ENCODE measurements at regions not wholly inside any gene's neighbourhood (a gene's known extent, or its start where the extent isn't known, plus 50 kb on each side); places are given as distances from the start of the nearest gene placed in this dataset.
"Not testable (repeated sequence)": the region's sequence is repeated elsewhere in the genome, so short reads cannot be mapped to it uniquely, and the experiment has no call there.

DNA sequence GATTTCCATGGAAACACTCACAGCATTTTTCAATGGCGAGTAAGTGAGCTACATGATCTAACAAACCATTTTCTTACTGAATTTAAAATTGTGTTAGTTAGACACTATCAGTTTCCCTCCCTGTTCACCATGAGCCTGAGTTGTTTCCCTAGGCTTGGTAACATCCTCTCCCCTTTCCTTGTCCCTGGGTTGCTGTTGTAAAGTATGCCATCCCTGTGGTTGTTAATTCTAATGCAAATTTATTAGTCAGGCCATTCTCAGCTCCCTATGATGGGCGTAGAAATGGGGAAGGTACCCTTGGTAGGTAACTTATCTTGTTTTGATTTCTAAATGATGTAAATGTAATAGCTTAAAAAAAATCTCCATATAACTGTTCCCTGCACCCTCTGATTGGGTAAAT is 143.0 kb downstream of the SPATA31A6 start:
- not testable (repeated sequence) for H3K36me3 ChIP-seq (ENCODE audit: control insufficient read depth in 2 of 2, insufficient read depth in 2 of 2, low read length in 2 of 2); H3K27me3 ChIP-seq (ENCODE audit: control insufficient read depth in 1 of 2, insufficient read depth in 2 of 2, low read length in 2 of 2); H3K9me3 ChIP-seq (ENCODE audit: control insufficient read depth in 2 of 2, low read length in 2 of 2); H3K9ac ChIP-seq (ENCODE audit: low read length in 2 of 2); H3K4me1 ChIP-seq (ENCODE audit: control insufficient read depth, insufficient read depth, low read length); H3K4me3 ChIP-seq (ENCODE audit: low read length in 2 of 2); H3K27ac ChIP-seq (ENCODE audit: low read length)

DNA sequence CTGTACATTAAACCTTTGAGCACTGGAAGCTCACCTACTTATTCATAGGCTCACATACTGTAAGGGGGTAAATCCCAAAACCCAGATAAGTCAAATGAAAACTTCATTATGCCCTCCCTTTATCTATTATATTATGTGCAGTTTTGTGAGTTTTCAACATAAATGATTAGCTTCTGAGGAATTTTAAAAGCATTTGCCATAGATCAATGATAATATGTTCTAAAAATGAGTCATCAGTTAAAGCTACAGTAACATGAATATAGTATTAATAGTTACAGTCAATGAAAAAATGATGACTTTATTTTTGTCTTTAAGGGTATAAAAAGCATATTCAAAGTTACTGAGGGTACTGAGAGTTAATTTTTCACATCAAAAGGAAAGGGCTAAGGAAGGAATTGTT is 151.9 kb downstream of the SPATA31A6 start:
- not testable (repeated sequence) for H3K4me1 ChIP-seq (ENCODE audit: control insufficient read depth, insufficient read depth, low read length); H3K9ac ChIP-seq (ENCODE audit: low read length in 2 of 2); H3K27ac ChIP-seq (ENCODE audit: low read length); H3K27me3 ChIP-seq (ENCODE audit: control insufficient read depth in 1 of 2, insufficient read depth in 2 of 2, low read length in 2 of 2); H3K36me3 ChIP-seq (ENCODE audit: control insufficient read depth in 2 of 2, insufficient read depth in 2 of 2, low read length in 2 of 2); H3K9me3 ChIP-seq (ENCODE audit: control insufficient read depth in 2 of 2, low read length in 2 of 2); H3K4me3 ChIP-seq (ENCODE audit: low read length in 2 of 2)

DNA sequence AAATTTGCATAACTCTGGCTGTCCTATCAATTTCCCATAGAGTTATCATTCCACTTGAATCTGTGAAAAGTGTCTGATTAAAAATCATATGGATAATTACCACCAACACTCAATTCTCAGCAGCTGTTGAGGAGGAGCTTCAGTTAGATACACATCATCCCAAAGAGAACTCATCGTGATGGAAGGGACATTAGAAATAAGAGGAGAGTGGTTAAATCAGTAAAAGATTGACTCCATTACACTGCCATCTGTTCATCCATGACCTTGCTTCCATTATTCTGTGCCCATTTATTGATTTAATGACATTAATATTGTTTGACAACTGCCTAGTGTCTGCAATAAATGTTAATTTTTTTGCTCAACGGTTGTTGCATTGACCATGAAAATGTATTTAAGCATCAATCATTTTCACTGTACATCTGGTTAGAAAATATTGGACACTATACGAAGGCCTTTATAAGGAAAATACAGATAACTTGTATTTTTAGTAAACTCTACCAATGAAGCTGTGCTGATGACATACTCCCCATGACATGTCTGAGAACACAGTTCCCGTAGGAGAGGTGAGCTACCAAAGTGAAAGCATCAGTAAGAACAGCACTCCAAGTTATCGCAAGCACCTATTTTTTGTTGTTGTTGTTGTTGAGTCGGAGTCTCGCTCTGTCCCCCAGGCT is 152.7 kb downstream of the SPATA31A6 start:
- not testable (repeated sequence) for H3K4me3 ChIP-seq (ENCODE audit: low read length in 2 of 2); H3K36me3 ChIP-seq (ENCODE audit: control insufficient read depth in 2 of 2, insufficient read depth in 2 of 2, low read length in 2 of 2); H3K27ac ChIP-seq (ENCODE audit: low read length); H3K9me3 ChIP-seq (ENCODE audit: control insufficient read depth in 2 of 2, low read length in 2 of 2); H3K9ac ChIP-seq (ENCODE audit: low read length in 2 of 2); H3K27me3 ChIP-seq (ENCODE audit: control insufficient read depth in 1 of 2, insufficient read depth in 2 of 2, low read length in 2 of 2); H3K4me1 ChIP-seq (ENCODE audit: control insufficient read depth, insufficient read depth, low read length)

DNA sequence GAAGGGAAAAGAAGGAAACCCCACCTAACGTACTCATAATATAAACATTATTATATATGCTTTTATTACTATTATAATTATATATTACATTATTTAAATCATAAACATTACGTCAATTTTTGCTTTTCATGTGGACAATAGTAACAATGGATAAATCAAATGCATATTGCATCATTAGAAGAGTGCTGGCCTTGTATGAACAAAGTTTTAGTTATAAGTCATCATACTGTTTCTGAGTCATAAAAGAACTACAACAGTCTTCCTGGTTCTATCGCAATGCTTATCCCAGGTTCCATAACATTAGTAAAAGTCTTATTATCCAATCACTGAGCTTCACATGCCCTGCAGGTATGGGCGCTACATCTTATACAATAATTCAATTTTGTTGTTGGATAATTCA is 154.8 kb downstream of the SPATA31A6 start:
- H3K4me1 ChIP-seq (ENCODE audit: control insufficient read depth, insufficient read depth, low read length); H3K27ac ChIP-seq (ENCODE audit: low read length); H3K9ac ChIP-seq (ENCODE audit: low read length in 2 of 2); H3K27me3 ChIP-seq (ENCODE audit: control insufficient read depth in 1 of 2, insufficient read depth in 2 of 2, low read length in 2 of 2); H3K36me3 ChIP-seq (ENCODE audit: control insufficient read depth in 2 of 2, insufficient read depth in 2 of 2, low read length in 2 of 2); H3K4me3 ChIP-seq (ENCODE audit: low read length in 2 of 2); H3K9me3 ChIP-seq (ENCODE audit: control insufficient read depth in 2 of 2, low read length in 2 of 2): not testable (repeated sequence)

DNA sequence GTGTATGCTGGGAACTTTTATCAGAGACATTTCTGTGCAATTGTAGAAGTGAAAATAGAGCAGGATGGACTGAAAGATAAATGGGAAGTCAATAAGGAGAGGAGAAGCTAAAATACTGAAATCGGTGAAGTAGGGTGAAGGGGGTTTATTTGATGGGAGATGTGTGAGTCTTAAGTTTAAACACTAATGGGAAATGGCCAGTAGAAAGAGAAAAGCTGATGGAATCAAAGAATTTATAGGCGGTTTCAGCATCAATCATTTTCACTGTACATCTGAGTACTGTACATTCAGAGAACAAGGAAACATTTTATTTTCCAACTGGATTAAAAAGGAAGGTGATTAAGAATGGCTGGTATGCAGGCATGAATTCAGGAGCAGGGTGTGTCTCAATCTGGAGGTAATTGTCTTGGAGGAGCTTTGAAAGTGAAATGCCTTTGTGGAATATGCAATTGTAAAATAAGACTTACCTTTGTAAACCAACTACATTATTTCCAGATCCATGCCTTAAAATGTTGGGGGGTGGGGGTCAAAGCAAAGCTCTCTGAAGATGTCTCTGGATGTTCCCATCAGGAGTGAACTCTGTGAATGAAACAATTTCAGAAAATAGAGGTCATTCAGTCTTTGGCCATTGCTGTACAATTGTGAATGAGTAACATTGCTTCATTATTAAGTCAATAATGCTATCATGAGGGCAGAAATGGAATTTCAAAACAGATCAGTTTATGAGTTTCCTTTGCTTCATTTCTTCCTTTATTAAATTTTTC is 156.4 kb downstream of the SPATA31A6 start:
- not testable (repeated sequence) for H3K9me3 ChIP-seq (ENCODE audit: control insufficient read depth in 2 of 2, low read length in 2 of 2); H3K27ac ChIP-seq (ENCODE audit: low read length); H3K9ac ChIP-seq (ENCODE audit: low read length in 2 of 2); H3K27me3 ChIP-seq (ENCODE audit: control insufficient read depth in 1 of 2, insufficient read depth in 2 of 2, low read length in 2 of 2); H3K36me3 ChIP-seq (ENCODE audit: control insufficient read depth in 2 of 2, insufficient read depth in 2 of 2, low read length in 2 of 2); H3K4me3 ChIP-seq (ENCODE audit: low read length in 2 of 2); H3K4me1 ChIP-seq (ENCODE audit: control insufficient read depth, insufficient read depth, low read length)

DNA sequence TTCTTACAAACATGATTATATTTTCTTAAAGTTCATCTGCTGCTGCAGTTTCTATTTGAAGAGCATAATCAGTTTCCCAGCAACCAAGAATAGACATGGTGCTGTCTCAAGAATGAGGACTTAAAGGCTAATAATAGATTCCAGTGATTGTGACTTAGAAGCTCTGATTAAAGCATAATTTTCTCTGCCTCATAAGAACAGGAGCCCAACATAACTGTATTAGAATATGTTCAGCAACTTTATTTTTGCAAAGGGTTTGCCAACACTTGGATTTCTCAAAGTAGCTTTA is 156.9 kb downstream of the SPATA31A6 start:
- not testable (repeated sequence) for H3K9me3 ChIP-seq (ENCODE audit: control insufficient read depth in 2 of 2, low read length in 2 of 2); H3K27me3 ChIP-seq (ENCODE audit: control insufficient read depth in 1 of 2, insufficient read depth in 2 of 2, low read length in 2 of 2); H3K9ac ChIP-seq (ENCODE audit: low read length in 2 of 2); H3K4me3 ChIP-seq (ENCODE audit: low read length in 2 of 2); H3K36me3 ChIP-seq (ENCODE audit: control insufficient read depth in 2 of 2, insufficient read depth in 2 of 2, low read length in 2 of 2); H3K27ac ChIP-seq (ENCODE audit: low read length); H3K4me1 ChIP-seq (ENCODE audit: control insufficient read depth, insufficient read depth, low read length)

DNA sequence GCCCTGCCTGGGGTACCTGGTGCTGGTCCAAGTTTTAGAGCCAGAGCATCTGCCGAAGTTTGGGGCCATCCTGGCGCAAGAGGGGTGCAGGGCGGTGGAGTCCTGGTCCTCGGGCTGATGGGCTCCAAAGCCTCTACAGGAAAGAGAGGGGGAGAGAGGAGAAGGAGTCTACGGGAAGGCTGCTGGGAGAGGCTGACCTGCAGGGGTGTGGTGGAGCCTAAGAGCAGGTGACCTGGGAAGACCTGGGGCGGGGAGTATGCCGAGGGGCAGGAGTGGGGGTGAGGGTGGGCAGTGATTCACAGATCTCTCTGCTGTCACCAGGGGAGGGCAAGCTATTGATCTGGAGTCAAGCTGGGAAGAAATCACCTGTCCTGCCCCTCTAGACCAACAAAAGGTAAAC is 158.4 kb downstream of the SPATA31A6 start:
- not testable (repeated sequence) for H3K27ac ChIP-seq (ENCODE audit: low read length); H3K36me3 ChIP-seq (ENCODE audit: control insufficient read depth in 2 of 2, insufficient read depth in 2 of 2, low read length in 2 of 2)

DNA sequence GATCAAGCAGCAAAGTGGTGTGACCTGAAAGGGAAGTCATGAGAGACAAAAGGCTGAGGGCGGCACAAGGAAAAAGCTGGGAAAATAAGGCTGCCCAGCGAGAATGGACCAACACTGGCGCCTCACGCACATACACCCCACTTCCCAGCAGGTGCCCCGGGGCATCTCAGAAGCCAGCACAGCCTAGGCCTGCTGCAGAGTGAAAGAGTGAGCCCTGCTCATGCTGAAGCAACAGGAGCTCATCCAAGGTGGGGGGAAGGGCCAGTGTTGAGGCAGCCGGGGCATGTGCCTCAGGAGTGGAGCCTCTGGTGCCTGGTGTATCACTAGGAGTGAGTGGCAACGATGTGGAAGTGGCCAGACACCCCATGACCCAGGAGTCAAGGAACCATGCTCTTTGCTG is 158.8 kb downstream of the SPATA31A6 start:
- H3K27me3 ChIP-seq (ENCODE audit: control insufficient read depth in 1 of 2, insufficient read depth in 2 of 2, low read length in 2 of 2); H3K36me3 ChIP-seq (ENCODE audit: control insufficient read depth in 2 of 2, insufficient read depth in 2 of 2, low read length in 2 of 2); H3K4me1 ChIP-seq (ENCODE audit: control insufficient read depth, insufficient read depth, low read length); H3K9ac ChIP-seq (ENCODE audit: low read length in 2 of 2); H3K4me3 ChIP-seq (ENCODE audit: low read length in 2 of 2); H3K9me3 ChIP-seq (ENCODE audit: control insufficient read depth in 2 of 2, low read length in 2 of 2); H3K27ac ChIP-seq (ENCODE audit: low read length): not testable (repeated sequence)

More for the DNA sequence above, 158.4 kb downstream of the SPATA31A6 start:
- not testable (repeated sequence) for H3K4me1 ChIP-seq (ENCODE audit: control insufficient read depth, insufficient read depth, low read length); H3K4me3 ChIP-seq (ENCODE audit: low read length in 2 of 2); H3K9me3 ChIP-seq (ENCODE audit: control insufficient read depth in 2 of 2, low read length in 2 of 2); H3K27me3 ChIP-seq (ENCODE audit: control insufficient read depth in 1 of 2, insufficient read depth in 2 of 2, low read length in 2 of 2); H3K9ac ChIP-seq (ENCODE audit: low read length in 2 of 2)

DNA sequence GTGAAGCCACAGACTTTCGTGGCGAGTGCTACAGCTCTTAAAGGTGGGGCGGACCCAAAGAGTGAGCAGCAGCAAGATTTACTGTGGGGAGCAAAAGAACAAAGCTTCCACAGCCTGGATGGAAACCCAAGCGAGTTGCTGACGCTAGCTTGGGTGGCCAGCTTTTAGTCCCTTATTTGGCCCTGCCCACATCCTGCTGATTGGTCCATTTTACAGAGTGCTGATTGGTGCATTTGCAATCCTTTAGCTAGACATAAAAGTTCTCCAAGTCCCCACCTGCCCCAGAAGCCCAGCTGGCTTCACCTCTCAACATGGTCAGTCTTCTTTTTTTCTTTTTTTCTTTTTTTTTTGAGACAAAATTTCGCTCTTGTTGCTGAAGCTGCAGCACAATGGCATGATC is 161.0 kb downstream of the SPATA31A6 start:
- H3K36me3 ChIP-seq (ENCODE audit: control insufficient read depth in 2 of 2, insufficient read depth in 2 of 2, low read length in 2 of 2); H3K9ac ChIP-seq (ENCODE audit: low read length in 2 of 2); H3K27ac ChIP-seq (ENCODE audit: low read length); H3K27me3 ChIP-seq (ENCODE audit: control insufficient read depth in 1 of 2, insufficient read depth in 2 of 2, low read length in 2 of 2); H3K9me3 ChIP-seq (ENCODE audit: control insufficient read depth in 2 of 2, low read length in 2 of 2); H3K4me3 ChIP-seq (ENCODE audit: low read length in 2 of 2); H3K4me1 ChIP-seq (ENCODE audit: control insufficient read depth, insufficient read depth, low read length): not testable (repeated sequence)

DNA sequence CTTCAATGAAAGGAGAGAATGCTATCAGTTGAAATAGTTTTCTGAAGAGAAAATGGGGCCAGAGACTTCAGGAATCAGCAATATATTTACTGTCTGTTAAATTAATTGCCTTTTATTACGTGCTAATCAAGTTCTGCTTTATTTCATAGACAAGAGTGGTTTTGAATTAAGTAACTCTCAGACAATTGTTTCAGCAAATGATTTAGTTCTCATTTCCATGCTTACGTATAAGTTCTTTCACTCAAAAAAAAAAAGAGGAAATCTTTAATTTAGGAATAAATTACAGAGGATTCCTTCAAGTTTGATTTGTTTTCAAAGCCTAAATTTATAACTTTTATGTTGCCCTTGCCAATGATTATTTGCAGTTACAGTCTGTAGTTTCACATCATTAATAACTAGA is 163.5 kb downstream of the SPATA31A6 start:
- not testable (repeated sequence) for H3K36me3 ChIP-seq (ENCODE audit: control insufficient read depth in 2 of 2, insufficient read depth in 2 of 2, low read length in 2 of 2); H3K4me3 ChIP-seq (ENCODE audit: low read length in 2 of 2); H3K27me3 ChIP-seq (ENCODE audit: control insufficient read depth in 1 of 2, insufficient read depth in 2 of 2, low read length in 2 of 2); H3K9me3 ChIP-seq (ENCODE audit: control insufficient read depth in 2 of 2, low read length in 2 of 2); H3K9ac ChIP-seq (ENCODE audit: low read length in 2 of 2); H3K27ac ChIP-seq (ENCODE audit: low read length); H3K4me1 ChIP-seq (ENCODE audit: control insufficient read depth, insufficient read depth, low read length)

DNA sequence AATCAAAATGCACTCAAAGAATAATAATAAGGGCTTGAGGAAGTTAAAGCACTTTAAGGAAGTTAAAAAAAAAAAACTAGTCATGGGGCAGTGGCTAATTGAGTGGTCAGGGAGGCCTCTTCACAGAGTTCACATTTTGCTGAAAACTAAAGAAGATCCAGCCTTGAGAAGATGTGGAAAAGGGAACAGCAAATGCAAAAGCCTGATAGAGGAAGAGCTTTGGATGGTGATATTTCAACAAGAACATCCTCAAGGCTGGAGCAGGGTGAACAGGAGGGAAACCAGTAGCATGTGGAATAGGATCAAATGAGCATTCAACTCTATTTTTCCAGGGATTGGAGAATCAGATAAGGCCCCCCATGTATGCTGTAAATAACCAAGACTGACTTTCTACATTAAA is 165.7 kb downstream of the SPATA31A6 start:
- H3K4me1 ChIP-seq (ENCODE audit: control insufficient read depth, insufficient read depth, low read length); H3K9ac ChIP-seq (ENCODE audit: low read length in 2 of 2); H3K27ac ChIP-seq (ENCODE audit: low read length); H3K9me3 ChIP-seq (ENCODE audit: control insufficient read depth in 2 of 2, low read length in 2 of 2); H3K27me3 ChIP-seq (ENCODE audit: control insufficient read depth in 1 of 2, insufficient read depth in 2 of 2, low read length in 2 of 2); H3K36me3 ChIP-seq (ENCODE audit: control insufficient read depth in 2 of 2, insufficient read depth in 2 of 2, low read length in 2 of 2); H3K4me3 ChIP-seq (ENCODE audit: low read length in 2 of 2): not testable (repeated sequence)

All from stomach smooth muscle (tissue), 2 donors.